Endothelial cell of umbilical vein (primary cell): ENCODE measurements at regions not wholly inside any gene's neighbourhood (a gene's known extent, or its start where the extent isn't known, plus 50 kb on each side); places are given as distances from the start of the nearest gene placed in this dataset.

Experiments
- BruUV-seq: library from RNA; stranded (reverse); fragments of 400-500 nt; replicated peaks from 2 replicates; lab custom pipeline; 2021; lab: Mats Ljungman, UMichigan
- CTCF ChIA-PET: fragments of 300-600, 350-600 bp; sonication (Branson Sonifier 250); formaldehyde crosslinking; loops from one replicate; lab custom pipeline; 2021; ENCODE audit warnings: antibody characterized with exemption, inconsistent platforms; lab: Charles Lee
- POLR2A ChIA-PET: fragments of 300-600, 350-600 bp; sonication (Branson Sonifier 250); formaldehyde crosslinking; loops from one replicate; lab custom pipeline; 2021; ENCODE audit warnings: antibody characterized with exemption, inconsistent platforms; lab: Charles Lee
- DNase-seq: peaks from one replicate; pipeline ENCODE4 v3.0.0-alpha.2; 2011; ENCODE audit warnings: low read depth, low spot score
- FAIRE-seq: peaks from 2 replicates; lab custom pipeline; 2011; peaks lifted over from hg19 to GRCh38; lab: Jason Lieb, UNC
- H2AFZ ChIP-seq: 2 replicates; pipeline ENCODE4 v1.6.0; 2012; ENCODE audit warnings: low read depth, low read length, control low read depth, inconsistent platforms
- H3K27ac ChIP-seq: 2 replicates; pipeline ENCODE4 v1.5.1; 2011; ENCODE audit warnings: low read depth, mild to moderate bottlenecking, control low read depth, low read length, moderate library complexity; ENCODE audit not compliant: insufficient read depth
- H3K27me3 ChIP-seq, 2 experiments: 2 replicates each; pipeline versions ENCODE4 v1.6.0 to v1.6.1; 2011; ENCODE audit warnings: low read length in 2 of 2, mixed read lengths in 1 of 2; ENCODE audit not compliant: control insufficient read depth in 2 of 2, insufficient read depth in 2 of 2
- H3K36me3 ChIP-seq, 2 experiments: 2 replicates in 1 of 2; 3 replicates in 1 of 2; pipeline ENCODE4 v1.5.1; 2011; ENCODE audit warnings: low read length in 2 of 2, mild to moderate bottlenecking in 1 of 2, moderate library complexity in 1 of 2; ENCODE audit not compliant: control insufficient read depth in 2 of 2, insufficient read depth in 2 of 2; ENCODE audit errors: extremely low read depth in 1 of 2
- H3K4me1 ChIP-seq: 3 replicates; pipeline ENCODE4 v1.5.1; 2011; ENCODE audit warnings: mild to moderate bottlenecking, low read length; ENCODE audit not compliant: control insufficient read depth, insufficient read depth; ENCODE audit errors: extremely low read depth
- H3K4me2 ChIP-seq: 2 replicates; pipeline ENCODE4 v1.6.1; 2011; ENCODE audit warnings: low read length, control low read depth, mixed read lengths; ENCODE audit not compliant: insufficient read depth
- H3K4me3 ChIP-seq, 3 experiments: fragments of 200-600 bp in 1 of 3; sonication (generic), shearing (Covaris generic) in 1 of 3; replicated peaks in 1 of 3; 2 replicates each; pipeline ENCODE4 v1.5.1; 2011 to 2016; ENCODE audit warnings: control low read depth in 3 of 3, low read length in 3 of 3, mild to moderate bottlenecking in 2 of 3, inconsistent platforms in 1 of 3, low read depth in 1 of 3, moderate library complexity in 1 of 3; ENCODE audit not compliant: insufficient read depth in 1 of 3
- H3K79me2 ChIP-seq: 2 replicates; pipeline ENCODE4 v1.6.0; 2012; ENCODE audit warnings: low read length, inconsistent platforms; ENCODE audit not compliant: control insufficient read depth, insufficient read depth
- H3K9ac ChIP-seq: replicated peaks from 2 replicates; pipeline ENCODE3; 2011; ENCODE audit warnings: low read length, control low read depth; ENCODE audit not compliant: insufficient read depth; ENCODE audit errors: extremely low read depth
- H3K9me1 ChIP-seq: replicated peaks from 3 replicates; pipeline ENCODE4 v1.6.0; 2011; ENCODE audit warnings: mild to moderate bottlenecking, low read length; ENCODE audit not compliant: control insufficient read depth, insufficient read depth; ENCODE audit errors: extremely low read depth
- H3K9me3 ChIP-seq: replicated peaks from 2 replicates; pipeline ENCODE4 v1.5.1; 2012; ENCODE audit warnings: low read length, inconsistent platforms; ENCODE audit not compliant: control insufficient read depth, insufficient read depth
- H4K20me1 ChIP-seq: replicated peaks from 2 replicates; pipeline ENCODE3; 2011; ENCODE audit warnings: mild to moderate bottlenecking, low read length; ENCODE audit not compliant: control insufficient read depth, insufficient read depth; ENCODE audit errors: extremely low read depth
- CTCF ChIP-seq, 2 donors: IDR thresholded peaks; 1 replicate in 1 of 2; 2 replicates in 1 of 2; pipeline ENCODE4 v1.5.1; 2011; ENCODE audit warnings: low read length in 2 of 2, mild to moderate bottlenecking in 2 of 2, moderate library complexity in 2 of 2, control low read depth in 1 of 2, inconsistent platforms in 1 of 2, low read depth in 1 of 2; ENCODE audit not compliant: insufficient read depth in 1 of 2; ENCODE audit errors: extremely low read depth in 1 of 2
- EZH2 ChIP-seq: IDR thresholded peaks from 2 replicates; pipeline ENCODE4 v1.6.1; 2012; ENCODE audit warnings: borderline replicate concordance, low read depth, mild to moderate bottlenecking, moderate library complexity, low read length, inconsistent platforms; ENCODE audit not compliant: severe bottlenecking
- FOS ChIP-seq: IDR thresholded peaks from 2 replicates; pipeline ENCODE4 v1.6.1; 2011; ENCODE audit warnings: mild to moderate bottlenecking, low read length, moderate library complexity, borderline replicate concordance; ENCODE audit not compliant: insufficient read depth
- GATA2 ChIP-seq: IDR thresholded peaks from 2 replicates; pipeline ENCODE4 v1.7.0; 2011; ENCODE audit warnings: low read depth, mild to moderate bottlenecking, moderate library complexity, mixed read lengths, low read length; ENCODE audit not compliant: insufficient read length, insufficient read depth
- JUN ChIP-seq: IDR thresholded peaks from 2 replicates; pipeline ENCODE4 v1.6.1; 2011; ENCODE audit warnings: borderline replicate concordance, low read depth; ENCODE audit not compliant: insufficient read length, insufficient read depth
- MAX ChIP-seq: IDR thresholded peaks from 2 replicates; pipeline ENCODE4 v1.6.1; 2011; ENCODE audit not compliant: insufficient read depth, insufficient read length
- MYC ChIP-seq: IDR thresholded peaks from one replicate; pipeline ENCODE4 v1.6.1; 2011; ENCODE audit warnings: mild to moderate bottlenecking, low read depth, low read length
- POLR2A ChIP-seq: IDR thresholded peaks from 2 replicates; pipeline ENCODE4 v1.6.1; 2012; ENCODE audit warnings: low read depth, mild to moderate bottlenecking, control low read depth, low read length
- POLR2AphosphoS5 ChIP-seq: IDR thresholded peaks from 2 replicates; pipeline ENCODE4 v1.6.1; 2012; ENCODE audit warnings: low read depth, mild to moderate bottlenecking, control low read depth, low read length, moderate library complexity; ENCODE audit not compliant: insufficient read depth
- dilution Hi-C: fragments of 300-500 bp; cut with MboI; formaldehyde crosslinking; loops from one replicate; pipeline ENCODE4 v1.15.0; 2019; ENCODE audit warnings: low sequenced_read_pairs; ENCODE audit not compliant: extremely low pct_ligation_motif_present
- intact Hi-C: fragments of 100-400 bp; cut with micrococcal nuclease; formaldehyde crosslinking; loops from one replicate; pipeline ENCODE4 v1.10.0; 2022

- H3K27ac ChIP-seq, result no peak overlapping the region
- H3K27me3 ChIP-seq, result no peaks in the 10 kb centered on the region
- no peak overlapping the region for H3K4me2 ChIP-seq
- dilution Hi-C loops (no loop called here), intact Hi-C loops (no loop called here)
- H3K4me1 ChIP-seq, result no peaks in the 10 kb centered on the region
- POLR2A ChIA-PET, result no interaction called here
- FAIRE-seq (no peak), DNase-seq (no peak)
- TF ChIP-seq POLR2AphosphoS5 (no peak), MYC (no peak), EZH2 (no peak), GATA2 (no peak)
- H3K9ac ChIP-seq, result no peak overlapping the region
- H3K9me1 ChIP-seq, result no peaks in the 10 kb centered on the region
- H3K36me3 ChIP-seq, result no peaks in the 10 kb centered on the region
- H2AFZ ChIP-seq, result no peak overlapping the region
- no peaks in the 10 kb centered on the region for H3K79me2 ChIP-seq
- no peaks in the 10 kb centered on the region for H3K9me3 ChIP-seq
- CTCF ChIA-PET, result no interaction called here
- no TSS peak for BruUV-seq
- no peaks in the 10 kb centered on the region for H4K20me1 ChIP-seq
- no peak overlapping the region for H3K4me3 ChIP-seq
These were observed 619.5 kb downstream of the RERGL start for GRCh38 chr12:17470460-17470859.

GRCh38 chr12:17459214-17459613 lies 630.8 kb downstream of the RERGL start:
- Histone ChIP-seq H4K20me1 (no peaks in the 10 kb centered on the region), H3K9me1 (no peaks in the 10 kb centered on the region), H3K79me2 (no peaks in the 10 kb centered on the region), H2AFZ (no peak overlapping the region), H3K36me3 (no peaks in the 10 kb centered on the region), H3K27me3 (no peaks in the 10 kb centered on the region), H3K4me3 (no peak overlapping the region), H3K9me3 (no peaks in the 10 kb centered on the region), H3K9ac (no peak overlapping the region), H3K4me1 (no peaks in the 10 kb centered on the region), H3K4me2 (no peak overlapping the region), H3K27ac (no peak overlapping the region)
- FAIRE-seq (no peak), DNase-seq (no peak)
- no TSS peak for BruUV-seq
- dilution Hi-C loops (no loop called here), intact Hi-C loops (no loop called here)
- POLR2A ChIA-PET, result no interaction called here
- CTCF ChIA-PET, result no interaction called here
- no peak for TF ChIP-seq POLR2A
- no peak for TF ChIP-seq JUN
- TF ChIP-seq GATA2, result no peak
- TF ChIP-seq POLR2AphosphoS5, result no peak
- no peak for TF ChIP-seq MAX
- no peak for TF ChIP-seq MYC
- no peak for TF ChIP-seq EZH2
- TF ChIP-seq FOS, result no peak
- no peak for TF ChIP-seq CTCF (IDR thresholded peaks at IDR 0.05; ENCODE audit: extremely low read depth in 1 of 2, insufficient read depth in 1 of 2, low read depth in 1 of 2, low read length in 2 of 2)
